LNCaP clone FGC (cell line): ENCODE measurements at regions not wholly inside any gene's neighbourhood (a gene's known extent, or its start where the extent isn't known, plus 50 kb on each side); places are given as distances from the start of the nearest gene placed in this dataset.

Experiments
- DNase-seq: peaks from one replicate; pipeline ENCODE4 v3.0.0-alpha.2; 2011; ENCODE audit warnings: low read depth
- H3K4me3 ChIP-seq: 2 replicates; pipeline ENCODE4 v1.5.1; 2011; ENCODE audit warnings: mild to moderate bottlenecking, low read depth, low read length, control low read depth
- CTCF ChIP-seq: IDR thresholded peaks from 2 replicates; pipeline ENCODE4 v1.5.1; 2012; ENCODE audit warnings: mild to moderate bottlenecking; ENCODE audit not compliant: control insufficient read depth, insufficient read depth; ENCODE audit errors: extremely low read depth

- no peak for TF ChIP-seq CTCF
- no peak overlapping the region for H3K4me3 ChIP-seq
- DNase-seq, result no peak
Observed at GRCh38 chr7:126222782-126223181, 1030.0 kb downstream of the GRM8 start.

GRCh38 chr7:126215785-126216184 is 1037.0 kb downstream of the GRM8 start:
- no peak for TF ChIP-seq CTCF
- no peak overlapping the region for H3K4me3 ChIP-seq
- no peak for DNase-seq

- no peak overlapping the region for H3K4me3 ChIP-seq
- TF ChIP-seq CTCF, result no peak
- no peak for DNase-seq
Observed at GRCh38 chr7:126213876-126214275, 1038.9 kb downstream of the GRM8 start.

- TF ChIP-seq CTCF, result no peak
- no peak for DNase-seq
- no peak overlapping the region for H3K4me3 ChIP-seq
Observed at GRCh38 chr7:126211875-126212274, 1040.9 kb downstream of the GRM8 start.

GRCh38 chr7:126210707-126211106 is 1042.0 kb downstream of the GRM8 start:
- DNase-seq, result no peak
- TF ChIP-seq CTCF, result no peak
- H3K4me3 ChIP-seq, result no peak overlapping the region

- no peak overlapping the region for H3K4me3 ChIP-seq
- no peak for TF ChIP-seq CTCF
- DNase-seq, result no peak
Observed at GRCh38 chr7:126203185-126203584, 1049.6 kb downstream of the GRM8 start.

GRCh38 chr7:126202177-126202576 is 1050.6 kb downstream of the GRM8 start:
- DNase-seq, result no peak
- no peak for TF ChIP-seq CTCF
- no peak overlapping the region for H3K4me3 ChIP-seq
